NCI-H1105 (cell line): ENCODE measurements at regions not wholly inside any gene's neighbourhood (a gene's known extent, or its start where the extent isn't known, plus 50 kb on each side); places are given as distances from the start of the nearest gene placed in this dataset.
"Not testable (repeated sequence)": the region's sequence is repeated elsewhere in the genome, so short reads cannot be mapped to it uniquely, and the experiment has no call there.

Experiments
- DNase-seq: peaks from one replicate; lab custom pipeline; 2025; lab: John Stamatoyannopoulos, UW

DNA sequence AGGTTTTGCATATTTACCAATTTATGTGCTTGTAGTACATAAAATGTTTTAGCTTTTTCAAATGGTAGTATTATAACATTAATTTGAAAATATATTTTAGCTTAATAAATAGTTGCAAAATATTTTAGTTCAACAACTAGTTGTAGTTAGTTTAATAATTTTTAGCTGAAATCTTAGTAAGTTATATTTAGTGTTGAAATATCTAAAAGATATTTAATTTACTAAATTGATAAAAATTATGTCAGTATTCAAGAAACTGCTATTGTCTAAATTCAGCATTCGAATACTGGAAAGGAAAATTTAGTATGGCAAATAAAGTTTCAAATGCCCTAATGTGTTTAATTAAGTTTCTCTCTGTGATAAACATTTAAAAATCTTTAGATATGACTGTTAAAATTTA lies 754.5 kb upstream of the MIR17HG start:
- DNase-seq: no peak

DNA sequence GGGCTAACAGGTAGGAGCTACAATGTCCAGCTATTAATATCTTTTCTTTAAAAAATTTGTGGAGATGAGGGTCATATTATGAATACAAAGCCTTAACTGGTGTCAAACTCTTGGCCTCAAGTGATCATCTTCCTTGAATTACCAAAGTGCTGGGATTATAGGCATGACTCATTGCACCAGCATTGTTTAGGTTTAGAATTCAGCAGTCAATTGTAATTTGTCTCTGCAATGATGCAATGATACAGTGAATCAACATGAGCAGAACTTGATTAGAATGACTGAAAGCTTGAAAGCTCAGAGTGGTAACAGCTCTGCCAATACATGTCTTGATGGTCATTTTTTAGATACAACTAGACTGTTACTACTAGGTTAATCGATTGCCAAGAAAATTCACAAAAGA lies 752.8 kb upstream of the MIR17HG start:
- no peak for DNase-seq

DNA sequence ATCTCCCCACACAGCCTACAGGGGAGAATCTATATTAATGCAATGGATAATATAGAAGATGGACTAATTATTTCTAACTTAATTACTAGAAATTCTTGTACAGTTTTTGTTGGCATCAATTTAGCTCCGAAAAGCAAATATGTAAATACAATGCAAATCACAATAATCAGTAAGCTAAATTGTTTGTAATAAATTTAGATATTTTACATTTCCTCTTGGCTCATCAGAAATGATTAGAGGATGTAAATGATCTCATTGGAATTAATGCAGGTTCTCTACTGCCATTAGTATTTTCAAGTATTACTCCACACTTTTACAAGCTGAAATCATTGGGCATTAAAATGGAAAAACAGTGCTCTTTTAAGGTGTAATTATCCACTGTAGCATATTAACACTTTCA lies 741.8 kb upstream of the MIR17HG start:
- DNase-seq: no peak

DNA sequence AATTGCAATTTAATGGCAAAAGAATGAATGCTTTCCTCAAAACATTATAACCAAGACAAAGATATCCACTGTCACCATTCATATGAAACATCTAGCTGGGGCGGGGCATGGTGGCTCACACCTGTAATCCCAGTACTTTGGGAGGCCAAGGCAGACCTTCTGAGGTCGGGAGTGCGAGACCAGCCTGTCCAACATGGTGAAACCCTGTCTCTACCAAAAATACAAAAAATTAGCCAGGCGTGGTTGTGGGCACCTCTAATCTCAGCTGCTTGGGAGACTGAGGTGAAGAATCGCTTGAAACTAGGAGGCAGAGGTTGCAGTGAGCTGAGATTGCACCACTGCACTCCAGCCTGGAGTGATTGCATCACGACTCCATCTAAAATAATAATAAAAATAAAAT lies 740.6 kb upstream of the MIR17HG start:
- not testable (repeated sequence) for DNase-seq

DNA sequence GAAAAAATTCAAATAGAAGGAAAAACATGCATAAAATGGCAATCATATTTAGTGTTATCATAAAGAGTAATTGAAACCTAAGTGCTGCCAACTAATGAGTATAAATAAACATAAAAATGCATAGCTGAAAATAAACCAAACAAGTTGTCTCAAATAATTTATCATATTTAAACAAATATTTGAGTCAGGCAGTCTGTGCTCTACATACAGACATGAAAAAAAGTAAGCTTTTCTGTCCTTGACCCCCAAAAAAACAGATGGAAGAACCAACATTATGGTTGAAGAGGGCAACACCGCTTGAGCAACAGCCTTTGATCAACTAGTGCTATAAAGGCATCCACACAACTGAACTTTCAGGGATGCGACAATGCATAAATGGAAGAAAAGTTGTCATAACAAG lies 735.1 kb upstream of the MIR17HG start:
- no peak for DNase-seq

DNA sequence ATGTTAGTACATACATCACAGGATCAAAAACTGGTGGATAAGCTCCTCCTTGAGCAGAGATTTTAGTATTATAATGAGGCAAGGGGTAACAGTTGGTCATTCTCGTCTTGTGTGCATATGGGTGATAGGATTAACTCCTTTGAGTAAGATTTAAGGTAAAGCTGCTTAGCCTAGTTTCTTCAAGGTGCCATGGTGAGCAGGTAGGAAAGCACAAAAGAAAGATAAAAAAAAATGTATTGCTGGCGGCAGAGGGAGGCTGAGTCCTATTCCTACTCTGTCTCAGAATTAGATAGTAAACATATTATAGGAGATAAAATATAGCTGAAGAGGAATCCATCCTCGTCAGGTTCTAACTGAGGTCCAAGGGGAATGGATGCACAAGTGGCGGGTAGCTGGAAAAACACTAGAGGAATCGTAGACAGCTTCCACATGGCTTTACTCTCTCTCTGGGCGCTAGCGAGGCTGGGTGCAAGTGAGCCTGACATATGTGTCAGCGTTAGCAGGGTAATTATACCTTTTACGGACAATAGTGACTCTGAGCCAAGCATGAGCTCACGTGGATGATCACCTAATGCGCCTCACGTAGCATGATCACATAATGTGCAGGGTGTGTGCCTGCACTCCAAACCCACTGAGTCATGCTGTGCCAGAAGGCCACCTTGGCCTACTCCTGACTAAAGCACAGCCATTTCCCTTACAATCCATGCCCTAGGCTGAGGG lies 734.3 kb upstream of the MIR17HG start:
- no peak for DNase-seq

DNA sequence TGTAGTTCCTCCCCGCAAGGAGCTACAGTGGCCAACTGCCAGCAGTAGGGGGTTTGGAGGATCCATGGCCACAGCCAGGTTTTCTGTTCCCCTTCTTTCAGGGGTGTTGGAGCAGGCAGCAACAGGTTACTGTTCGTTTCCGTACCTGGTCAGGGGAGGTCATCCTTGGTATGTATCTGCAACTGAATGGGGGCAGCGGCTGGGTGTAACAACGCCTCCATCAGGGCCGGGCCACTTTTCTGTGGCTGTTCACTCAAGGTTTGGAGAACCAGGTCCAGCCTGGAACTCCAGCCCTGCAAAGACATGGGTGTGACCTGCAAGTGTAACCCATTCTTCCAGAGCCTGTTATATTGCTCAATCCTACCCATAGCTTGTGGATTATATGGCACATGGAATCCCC lies 732.3 kb upstream of the MIR17HG start:
- no peak for DNase-seq

DNA sequence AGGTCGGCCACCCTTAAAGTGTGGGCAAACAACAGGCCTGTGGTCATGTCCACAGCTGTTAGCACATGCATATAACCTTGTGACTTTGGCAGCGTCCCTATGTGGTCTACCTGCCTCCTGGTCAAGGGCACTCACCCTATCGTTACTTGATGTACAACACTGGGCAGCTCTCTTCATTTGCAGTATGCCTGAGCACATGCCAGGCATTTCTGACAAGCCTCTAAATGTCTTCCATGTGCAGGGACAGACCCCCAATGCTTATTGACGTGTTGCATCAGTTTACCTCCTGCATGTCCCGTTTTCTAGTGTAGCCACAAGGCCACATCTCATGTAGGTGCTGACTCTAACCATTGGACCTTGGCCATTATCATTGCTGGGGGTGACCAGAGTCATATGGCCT lies 731.7 kb upstream of the MIR17HG start:
- DNase-seq: no peak

DNA sequence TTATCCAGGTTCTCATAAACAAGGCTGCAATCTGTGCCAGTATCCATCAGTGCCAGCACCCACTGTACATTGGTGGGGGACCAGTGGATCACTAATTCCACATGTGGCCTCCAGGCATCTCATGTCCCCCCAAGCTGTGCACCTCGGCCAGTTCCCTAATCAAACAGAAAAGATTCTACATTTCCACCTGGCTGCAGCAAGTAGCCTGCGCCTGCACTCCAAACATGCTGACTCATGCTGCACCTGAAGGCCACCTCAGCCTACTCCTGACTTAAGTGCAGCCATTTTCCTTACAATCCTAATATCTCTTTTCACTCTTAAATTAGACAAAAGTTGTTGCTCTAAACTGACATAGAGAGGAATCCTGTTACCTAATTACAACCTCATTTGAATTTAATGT lies 729.4 kb upstream of the MIR17HG start:
- DNase-seq: no peak

DNA sequence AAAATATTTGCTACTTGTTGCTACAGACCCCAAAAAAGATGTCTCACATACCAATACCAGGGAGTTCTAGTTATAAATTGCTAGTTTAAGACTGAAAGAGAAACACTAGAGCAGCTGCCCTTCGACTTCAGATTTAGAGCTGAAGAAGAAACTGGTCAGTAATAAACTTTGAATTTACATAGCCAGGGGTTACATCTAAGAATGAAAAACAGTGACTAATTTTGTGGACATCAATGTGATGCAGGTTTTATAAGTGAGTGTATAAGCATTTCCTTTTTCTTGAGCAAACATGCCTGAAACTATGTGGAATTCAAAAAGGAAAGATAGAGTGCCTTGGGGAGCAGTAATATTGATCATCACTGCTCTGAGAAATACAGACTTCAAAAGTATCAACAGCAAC lies 724.9 kb upstream of the MIR17HG start:
- no peak for DNase-seq

DNA sequence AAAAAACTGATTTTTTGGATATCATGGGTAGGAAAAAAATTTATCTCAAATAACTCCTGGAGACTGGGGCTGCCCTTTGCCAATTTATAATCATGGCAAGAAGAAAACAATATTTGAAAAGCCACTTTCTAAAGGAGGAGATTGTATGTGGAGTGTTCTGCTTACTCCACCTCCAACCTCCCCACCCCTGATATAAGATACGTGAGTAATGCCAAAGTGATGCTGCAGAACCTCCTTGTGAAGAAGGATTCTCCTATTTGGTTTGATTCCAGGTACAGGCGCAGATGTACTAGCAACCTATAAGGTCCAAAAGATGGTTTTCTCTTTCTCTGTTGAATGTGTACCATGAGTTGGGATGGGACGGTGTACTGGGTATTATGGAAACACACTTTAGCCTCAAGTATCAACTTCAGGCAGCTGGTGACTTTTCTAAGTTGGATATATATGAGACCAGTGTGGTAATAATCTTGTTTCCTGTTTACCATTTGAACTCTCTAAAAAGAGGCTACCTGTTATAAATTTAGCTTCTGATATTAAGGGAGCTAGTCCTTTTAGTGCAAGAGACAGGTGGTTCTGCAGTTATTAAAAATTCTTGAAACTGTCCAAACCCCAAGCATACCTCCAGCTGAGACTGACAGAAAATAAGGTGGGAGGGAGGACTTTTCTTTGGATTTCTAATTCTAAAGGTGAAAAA lies 724.0 kb upstream of the MIR17HG start:
- no peak for DNase-seq

DNA sequence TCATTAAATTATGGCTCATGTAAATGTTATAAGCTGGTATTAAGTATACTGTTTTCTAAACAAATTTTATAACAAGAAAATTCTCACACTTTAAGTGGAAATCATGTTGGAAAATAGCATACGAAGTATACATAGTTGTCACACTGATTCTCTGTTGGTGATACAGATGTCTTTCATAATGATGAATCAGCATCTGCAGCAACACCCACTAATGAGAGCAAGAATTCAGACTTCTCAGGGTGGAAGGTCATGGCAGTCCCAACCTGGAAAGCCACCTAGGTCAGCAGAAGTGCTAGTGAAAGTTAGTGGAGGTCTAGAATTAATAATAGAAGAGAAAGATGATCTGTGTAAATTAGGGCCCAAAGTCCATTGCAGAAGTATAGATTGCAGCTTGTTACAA lies 719.7 kb upstream of the MIR17HG start:
- no peak for DNase-seq

DNA sequence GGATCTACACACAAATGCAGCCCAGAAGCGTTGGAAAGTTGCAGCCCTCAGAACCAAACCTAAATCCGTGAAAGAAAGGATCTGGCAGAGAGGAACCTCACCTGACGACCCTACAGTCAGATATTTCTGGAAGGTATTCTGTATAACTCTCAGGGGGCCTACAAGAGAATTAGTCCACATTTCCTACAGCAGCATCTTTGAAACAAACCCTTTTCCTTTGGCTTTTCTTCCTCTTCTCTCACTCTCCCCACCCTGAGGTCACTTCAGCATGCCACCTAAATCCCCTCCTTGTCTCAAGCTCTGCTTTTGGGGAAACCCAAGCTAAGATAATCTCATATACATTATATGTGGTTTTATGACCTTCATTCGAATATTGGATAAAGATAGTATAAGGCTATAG lies 719.0 kb upstream of the MIR17HG start:
- no peak for DNase-seq

DNA sequence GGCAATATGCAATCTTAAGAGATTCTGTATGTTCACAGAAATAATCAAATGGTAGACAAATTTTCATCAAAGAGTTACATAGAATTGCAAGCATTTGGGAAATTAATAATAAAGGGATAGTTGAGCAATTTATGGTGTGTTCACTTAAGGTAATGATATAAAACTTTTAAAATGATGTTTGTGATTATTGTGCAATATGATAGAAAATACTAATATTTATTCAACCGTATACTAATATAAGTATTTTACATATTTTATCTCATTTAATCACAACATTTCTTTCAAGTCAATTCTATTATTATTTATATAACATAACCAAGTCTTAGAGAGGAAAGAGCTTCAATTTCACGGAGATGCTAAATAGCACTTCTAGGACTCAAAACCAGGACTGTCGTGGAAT lies 716.8 kb upstream of the MIR17HG start:
- no peak for DNase-seq

DNA sequence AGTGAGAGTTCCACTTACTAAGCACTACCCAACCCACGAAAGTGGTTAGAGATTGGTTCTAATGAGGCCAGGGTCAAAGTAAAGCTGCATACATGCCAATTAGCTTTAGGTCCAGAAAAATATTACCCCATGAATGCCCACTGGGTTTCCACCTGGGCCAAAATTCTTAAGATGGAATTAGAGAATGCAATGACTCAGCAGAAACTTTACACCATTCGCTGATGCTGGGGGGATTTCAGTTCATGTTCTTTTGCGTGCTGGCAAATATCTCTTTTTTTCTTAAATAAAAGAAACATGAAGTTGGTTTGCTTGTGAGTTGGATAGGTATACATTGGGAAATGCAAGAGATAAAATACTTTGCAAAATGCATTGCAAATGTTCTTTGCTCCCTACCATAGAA lies 715.3 kb upstream of the MIR17HG start:
- DNase-seq: no peak

DNA sequence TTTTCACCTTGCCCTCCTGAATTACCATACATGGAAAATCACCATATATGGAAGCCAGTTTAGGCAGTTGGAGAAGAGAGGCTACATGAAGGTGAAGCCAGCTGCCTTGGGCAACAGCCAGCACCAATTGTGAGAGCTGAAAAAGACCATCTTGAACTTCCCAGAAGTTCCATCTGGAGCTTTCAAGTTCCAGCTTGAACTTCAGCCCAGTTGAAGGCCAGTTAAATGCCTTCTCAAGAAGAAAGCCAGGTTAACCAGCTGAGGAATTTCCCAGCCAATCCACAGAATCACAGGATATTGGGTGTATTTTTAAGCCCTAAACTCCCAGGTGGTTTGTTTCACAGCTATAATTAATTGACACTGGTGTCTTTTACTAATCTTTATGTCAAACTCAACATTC lies 713.6 kb upstream of the MIR17HG start:
- DNase-seq: no peak

DNA sequence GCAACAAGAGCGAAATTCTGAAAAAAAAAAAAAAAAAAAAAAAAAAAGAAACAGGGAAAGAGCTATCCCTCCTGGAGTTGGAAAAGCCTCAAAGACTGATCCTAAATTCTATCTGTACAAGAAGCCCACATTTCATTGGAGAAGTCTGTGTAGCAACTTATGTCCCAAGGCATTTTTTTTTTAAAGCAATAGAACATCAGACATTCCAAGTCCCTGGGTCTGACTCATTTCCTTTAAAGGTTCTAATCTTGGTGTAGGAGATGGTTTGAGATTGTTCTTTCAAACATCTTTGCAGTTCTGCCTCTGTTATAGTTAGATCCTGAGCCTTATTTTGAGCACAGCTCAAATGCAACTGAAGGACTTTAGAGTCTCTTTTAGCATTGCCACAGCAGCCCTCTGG lies 706.5 kb upstream of the MIR17HG start:
- DNase-seq: no peak

DNA sequence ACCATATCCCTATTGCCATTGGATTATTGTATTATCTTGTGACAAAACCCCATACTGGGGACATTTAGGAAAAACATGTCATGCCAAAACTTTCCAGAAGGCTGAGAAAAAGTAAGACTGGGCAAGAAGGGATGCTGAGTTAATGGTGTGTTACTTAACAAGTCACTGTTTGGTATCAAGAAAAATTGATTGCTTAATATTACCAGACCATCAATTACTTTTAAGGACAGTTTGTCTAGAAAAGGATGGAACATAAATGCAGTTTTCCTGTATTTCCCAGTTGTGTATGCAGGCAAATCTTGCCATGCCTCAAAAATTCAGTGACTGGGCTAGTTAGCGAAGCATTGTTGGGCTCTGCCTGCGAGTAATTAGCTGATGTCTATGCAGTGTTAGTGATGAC lies 705.6 kb upstream of the MIR17HG start:
- DNase-seq: no peak

DNA sequence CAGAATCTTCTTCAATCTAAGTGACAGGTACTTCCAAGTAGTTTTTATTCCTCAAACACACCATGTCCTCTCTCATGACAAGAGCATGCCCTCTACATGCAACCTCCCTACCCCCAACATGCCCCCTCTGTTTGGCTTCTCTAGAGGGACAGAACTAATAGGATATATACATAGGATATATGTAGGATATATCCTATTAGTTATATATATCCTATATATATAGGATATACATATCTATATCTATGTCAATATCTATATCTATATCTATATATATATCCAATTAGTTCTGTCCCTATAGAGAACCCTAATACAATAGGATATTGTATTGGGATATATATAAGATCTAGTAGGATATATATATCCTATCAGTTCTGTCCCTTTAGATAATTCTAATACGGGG lies 701.9 kb upstream of the MIR17HG start:
- DNase-seq: no peak

DNA sequence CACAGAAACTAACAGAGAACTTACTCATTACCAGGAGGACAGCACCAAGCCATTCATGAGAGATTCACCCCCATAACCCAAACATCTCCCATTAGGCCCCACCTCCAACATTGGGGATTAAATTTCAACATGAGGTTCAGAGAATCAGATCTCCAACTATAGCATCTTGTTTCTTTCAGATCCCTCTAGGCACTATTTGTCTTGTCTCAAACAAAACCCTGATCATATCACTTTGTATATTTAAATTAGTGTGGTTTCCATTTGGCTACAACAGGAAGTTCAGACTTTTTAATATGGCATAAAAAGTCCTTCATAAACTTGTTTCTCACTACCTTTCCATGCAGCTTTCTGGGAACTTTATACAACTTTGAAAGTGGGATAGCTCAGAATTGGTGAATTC lies 699.0 kb upstream of the MIR17HG start:
- DNase-seq: no peak

DNA sequence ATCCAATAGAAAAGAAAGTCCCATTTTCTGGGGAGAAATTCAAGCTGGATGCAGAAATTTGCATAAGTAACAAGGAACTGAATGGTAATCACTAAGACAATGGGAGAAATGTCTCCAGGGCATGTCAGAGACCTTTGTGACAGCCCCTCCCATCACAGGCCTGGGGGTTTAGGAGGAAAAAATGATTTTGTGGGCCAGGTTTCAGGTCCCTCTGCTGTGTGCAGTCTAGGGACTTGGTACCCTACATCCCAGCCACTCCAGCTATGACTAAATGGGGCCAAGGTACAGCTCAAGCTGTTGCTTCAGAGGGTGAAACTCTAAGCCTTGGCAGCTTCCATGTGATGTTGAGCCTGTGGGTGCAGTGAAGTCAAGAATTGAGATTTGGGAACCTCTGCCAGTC lies 695.5 kb upstream of the MIR17HG start:
- DNase-seq: no peak

DNA sequence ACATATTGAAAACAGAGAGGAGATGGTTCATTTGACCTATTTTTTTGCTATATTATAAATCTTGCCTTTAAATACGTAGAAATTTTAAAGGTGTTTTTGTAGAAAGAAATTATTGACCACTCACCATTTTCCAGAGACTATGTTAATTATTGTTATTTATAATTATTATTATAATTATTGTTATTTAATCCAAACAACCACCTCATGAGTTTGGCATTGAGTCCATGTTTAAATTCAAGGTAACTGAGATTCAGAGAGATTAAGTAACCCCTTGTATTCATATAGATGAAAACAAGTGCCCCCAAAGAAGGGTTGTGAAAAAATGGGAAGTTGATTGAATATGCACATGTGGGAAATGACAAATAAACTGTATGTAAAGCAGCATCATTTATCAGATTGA lies 692.5 kb upstream of the MIR17HG start:
- DNase-seq: no peak

DNA sequence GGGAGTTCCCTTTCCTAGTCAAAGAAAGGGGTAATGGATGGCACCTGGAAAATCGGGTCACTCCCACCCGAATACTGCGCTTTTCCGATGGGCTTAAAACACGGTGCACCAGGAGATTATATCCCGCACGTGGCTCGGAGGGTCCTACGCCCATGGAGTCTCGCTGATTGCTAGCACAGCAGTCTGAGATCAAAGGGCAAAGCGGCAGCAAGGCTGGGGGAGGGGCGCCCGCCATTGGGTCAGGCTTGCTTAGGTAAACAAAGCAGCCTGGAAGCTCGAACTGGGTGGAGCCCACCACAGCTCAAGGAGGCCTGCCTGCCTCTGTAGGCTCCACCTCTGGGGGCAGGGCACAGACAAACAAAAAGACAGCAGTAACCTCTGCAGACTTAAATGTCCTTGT lies 683.3 kb upstream of the MIR17HG start:
- DNase-seq: not testable (repeated sequence)

DNA sequence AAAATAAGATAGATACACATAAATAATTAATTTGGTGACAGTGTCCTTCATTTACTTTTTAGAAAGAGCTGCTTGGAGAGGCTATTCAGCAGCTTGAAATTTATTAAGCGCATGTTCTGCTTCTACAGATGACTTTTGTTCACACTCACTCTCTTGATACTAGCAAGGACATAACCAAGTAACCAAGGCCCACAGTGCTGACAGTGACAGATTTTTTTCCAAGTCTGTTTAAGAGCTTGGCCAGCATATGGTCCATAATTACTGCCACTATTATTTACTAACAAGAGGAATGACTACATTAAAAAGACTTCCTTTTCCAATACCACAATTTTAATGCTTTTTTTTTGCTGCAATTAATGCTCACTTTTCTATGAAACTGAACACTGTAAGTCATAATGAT lies 673.7 kb upstream of the MIR17HG start:
- peak; percentile 21 for DNase-seq
